HepG2 (cell line): ENCODE measurements at regions not wholly inside any gene's neighbourhood (a gene's known extent, or its start where the extent isn't known, plus 50 kb on each side); places are given as distances from the start of the nearest gene placed in this dataset.

ENCODE experiments used
- ATAC-seq: fragments of 200-7000 bp; cut with Tn5 transposase; 3 replicates; pipeline ENCODE4 v1.9.1; 2020; ENCODE audit warnings: mild to moderate bottlenecking, moderate library complexity
- BruUV-seq: library from RNA; stranded (reverse); fragments of 400-500 nt; replicated peaks from 2 replicates; lab custom pipeline; 2021; lab: Mats Ljungman, UMichigan
- CTCF ChIA-PET: fragments of 300-600 bp; formaldehyde crosslinking; extraction: SDS; loops from one replicate; lab custom pipeline; 2021; ENCODE audit warnings: low total read pairs, inconsistent platforms, low intra/inter-chr PET ratio; lab: Yijun Ruan, JAX
- POLR2A ChIA-PET: fragments of 350-600 bp; sonication (Branson Sonifier 250); formaldehyde crosslinking; loops from one replicate; lab custom pipeline; 2020; ENCODE audit warnings: antibody characterized with exemption, inconsistent platforms; lab: Yijun Ruan, JAX
- DNase-seq: peaks from one replicate; pipeline ENCODE4 v3.0.0-alpha.2; 2015; ENCODE audit warnings: low spot score
- FAIRE-seq: peaks from 3 replicates; lab custom pipeline; 2011; peaks lifted over from hg19 to GRCh38; lab: Jason Lieb, UNC
- H2AFZ ChIP-seq: one replicate; pipeline ENCODE4 v1.6.1; 2011; ENCODE audit warnings: low read length, inconsistent platforms
- H3K27ac ChIP-seq: fragments of 300-600 bp; 3 replicates; pipeline ENCODE4 v1.8.0; 2011; ENCODE audit warnings: mixed run types, mild to moderate bottlenecking, mixed read lengths, low read length, inconsistent platforms; ENCODE audit not compliant: insufficient read depth; ENCODE audit errors: extremely low read length
- H3K27me3 ChIP-seq, 2 experiments: fragments of 200-600 bp in 1 of 2; 2 replicates in 1 of 2; 3 replicates in 1 of 2; pipeline versions ENCODE4 v1.6.0 to v1.8.0; 2011; ENCODE audit warnings: low read length in 2 of 2, mild to moderate bottlenecking in 2 of 2, moderate library complexity in 2 of 2, inconsistent platforms in 1 of 2; ENCODE audit not compliant: insufficient read depth in 2 of 2, control insufficient read depth in 1 of 2
- H3K36me3 ChIP-seq, 2 experiments: fragments of 200-600 bp in 1 of 2; replicated peaks in 1 of 2; 2 replicates in 1 of 2; 3 replicates in 1 of 2; pipeline versions ENCODE4 v1.5.1 to v1.8.0; 2011; ENCODE audit warnings: low read length in 2 of 2, inconsistent platforms in 1 of 2; ENCODE audit not compliant: insufficient read depth in 2 of 2, control insufficient read depth in 1 of 2
- H3K4me1 ChIP-seq: 2 replicates; pipeline ENCODE4 v1.5.1; 2012; ENCODE audit warnings: low read length, inconsistent platforms; ENCODE audit not compliant: insufficient read depth
- H3K4me2 ChIP-seq: 2 replicates; pipeline ENCODE4 v1.6.0; 2011; ENCODE audit warnings: low read depth, low read length, inconsistent platforms
- H3K4me3 ChIP-seq, 3 experiments: fragments of 200-600 bp in 1 of 3; sonication (generic), shearing (Covaris generic) in 1 of 3; replicated peaks in 1 of 3; 2 replicates each; pipeline ENCODE4 v1.5.1; 2011 to 2016; ENCODE audit warnings: low read length in 3 of 3, inconsistent platforms in 2 of 3, low read depth in 2 of 3, mild to moderate bottlenecking in 2 of 3, control low read depth in 1 of 3, mixed read lengths in 1 of 3; ENCODE audit not compliant: insufficient read depth in 1 of 3
- H3K79me2 ChIP-seq: one replicate; pipeline ENCODE4 v1.6.1; 2011; ENCODE audit warnings: low read length, inconsistent platforms; ENCODE audit not compliant: insufficient read depth
- H3K9ac ChIP-seq: 2 replicates; pipeline ENCODE4 v1.6.0; 2011; ENCODE audit warnings: mild to moderate bottlenecking, low read depth, low read length, inconsistent platforms; ENCODE audit not compliant: insufficient read depth
- H3K9me3 ChIP-seq: 2 replicates; pipeline ENCODE4 v1.5.1; 2012; ENCODE audit warnings: mild to moderate bottlenecking, low read length
- H4K20me1 ChIP-seq: 2 replicates; pipeline ENCODE4 v1.6.0; 2011; ENCODE audit warnings: inconsistent platforms, mild to moderate bottlenecking, low read length, moderate library complexity; ENCODE audit not compliant: insufficient read depth
- BCL6 ChIP-seq: IDR thresholded peaks from 2 replicates; pipeline ENCODE4 v1.6.1; 2016; ENCODE audit warnings: missing genetic modification reagents, missing compliant biosample characterization
- CEBPZ ChIP-seq: IDR thresholded peaks from 2 replicates; pipeline ENCODE4 v1.6.1; 2012; ENCODE audit warnings: low read length, improper control_type of control experiment
- MAFK ChIP-seq, 2 experiments: IDR thresholded peaks in 1 of 2; conservative IDR thresholded peaks in 1 of 2; 2 replicates each; pipeline ENCODE4 v1.6.1; 2011; ENCODE audit warnings: improper control_type of control experiment in 2 of 2, low read length in 2 of 2
- RARA ChIP-seq: IDR thresholded peaks from 2 replicates; pipeline ENCODE4 v1.6.1; 2016; ENCODE audit warnings: missing genetic modification reagents, missing compliant biosample characterization
- TEAD3 ChIP-seq: optimal IDR thresholded peaks from 2 replicates; pipeline ENCODE3; 2016; ENCODE audit warnings: borderline replicate concordance
- ZNF781 ChIP-seq: sonication (generic); formaldehyde crosslinking; IDR thresholded peaks from 2 replicates; pipeline ENCODE4 v1.5.1; 2020; ENCODE audit warnings: borderline replicate concordance, mild to moderate bottlenecking, missing genetic modification reagents; ENCODE audit errors: not compliant biosample characterization
- WGBS: methylation state at CpG from one replicate; pipeline ENCODE4 v1.1.6; 2017; ENCODE audit warnings: low lambda C conversion rate; 5-methylcytosine and 5-hydroxymethylcytosine counted together
- in situ Hi-C: cut with HindIII; loops from 2 replicates; pipeline ENCODE4 v1.10.0; 2017; ENCODE audit warnings: low pct_unique_long_range_greater_than_20kb; ENCODE audit not compliant: extremely low pct_ligation_motif_present
- intact Hi-C: fragments of 100-400 bp; cut with micrococcal nuclease; formaldehyde crosslinking; loops from one replicate; pipeline ENCODE4 v1.10.0; 2022; ENCODE audit not compliant: unreplicated experiment
- TF ChIP-seq, protein P1 (sequence below): sonication (generic); formaldehyde crosslinking; IDR thresholded peaks from 2 replicates; pipeline ENCODE4 v1.9.0; 2022; ENCODE audit warnings: low read depth, missing genetic modification reagents

GRCh38 chr22:22074634-22075381 is 92.2 kb upstream of the TOP3B start:
- in situ Hi-C loops (no loop called here), intact Hi-C loops (no loop called here)
- Histone ChIP-seq H2AFZ (no peak overlapping the region), H3K79me2 (no peaks in the 10 kb centered on the region), H3K4me1 (peaks cover 15% of the 10 kb centered on the region), H3K4me3 (no peak overlapping the region), H4K20me1 (no peaks in the 10 kb centered on the region), H3K9ac (no peak overlapping the region), H3K4me2 (no peak overlapping the region), H3K9me3 (no peaks in the 10 kb centered on the region), H3K27ac (no peak overlapping the region), H3K27me3 (peaks cover 2 to 24% of the 10 kb centered on the region in 2 experiments; a peak in 3 of 5 replicates), H3K36me3 (no peaks in the 10 kb centered on the region)
- no TSS peak for BruUV-seq
- WGBS, result no CpG with 5 or more reads among the region's 1 CpG
- TF ChIP-seq CEBPZ, result no peak
- TF ChIP-seq, protein P1, sequence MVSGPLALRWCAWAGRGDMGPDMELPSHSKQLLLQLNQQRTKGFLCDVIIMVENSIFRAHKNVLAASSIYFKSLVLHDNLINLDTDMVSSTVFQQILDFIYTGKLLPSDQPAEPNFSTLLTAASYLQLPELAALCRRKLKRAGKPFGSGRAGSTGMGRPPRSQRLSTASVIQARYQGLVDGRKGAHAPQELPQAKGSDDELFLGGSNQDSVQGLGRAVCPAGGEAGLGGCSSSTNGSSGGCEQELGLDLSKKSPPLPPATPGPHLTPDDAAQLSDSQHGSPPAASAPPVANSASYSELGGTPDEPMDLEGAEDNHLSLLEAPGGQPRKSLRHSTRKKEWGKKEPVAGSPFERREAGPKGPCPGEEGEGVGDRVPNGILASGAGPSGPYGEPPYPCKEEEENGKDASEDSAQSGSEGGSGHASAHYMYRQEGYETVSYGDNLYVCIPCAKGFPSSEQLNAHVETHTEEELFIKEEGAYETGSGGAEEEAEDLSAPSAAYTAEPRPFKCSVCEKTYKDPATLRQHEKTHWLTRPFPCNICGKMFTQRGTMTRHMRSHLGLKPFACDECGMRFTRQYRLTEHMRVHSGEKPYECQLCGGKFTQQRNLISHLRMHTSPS (CRISPR knock-in tag), result peak; percentile 80; the same call in 1 of the 2 replicates
- TF ChIP-seq RARA (CRISPR knock-in tag), result peak; percentile 73
- peak; percentile 80 for TF ChIP-seq BCL6
- TF ChIP-seq MAFK (conservative IDR thresholded peaks at IDR 0.05 in 1 of 2, IDR thresholded peaks at IDR 0.05 in 1 of 2; ENCODE audit: low read length in 2 of 2), result peak; percentile 11 to 32; a peak in 1 of 4 replicates
- peak; percentile 20 for TF ChIP-seq TEAD3 (CRISPR knock-in tag)
- no peak for TF ChIP-seq ZNF781 (CRISPR knock-in tag)
- ChIA-PET POLR2A (no interaction called here), CTCF (no interaction called here)
- ATAC-seq, result peak; percentile 64
- no peak for FAIRE-seq
- DNase-seq, result no peak
